Fibroblast of the aortic adventitia (primary cell): ENCODE measurements at regions not wholly inside any gene's neighbourhood (a gene's known extent, or its start where the extent isn't known, plus 50 kb on each side); places are given as distances from the start of the nearest gene placed in this dataset.

Source experiments
- DNase-seq: peaks from one replicate; pipeline ENCODE4 v3.0.0-alpha.2; 2010; ENCODE audit warnings: low read depth
- H3K4me3 ChIP-seq: 2 replicates; pipeline ENCODE4 v1.5.1; 2011; ENCODE audit warnings: low read depth, mild to moderate bottlenecking, control low read depth, low read length, moderate library complexity
- TF ChIP-seq, protein P1 (sequence below): IDR thresholded peaks from 2 replicates; pipeline ENCODE4 v1.5.1; 2011; ENCODE audit warnings: mild to moderate bottlenecking, low read length, control low read depth, inconsistent platforms; ENCODE audit not compliant: insufficient read depth

- DNase-seq = no peak
- TF ChIP-seq, protein P1, sequence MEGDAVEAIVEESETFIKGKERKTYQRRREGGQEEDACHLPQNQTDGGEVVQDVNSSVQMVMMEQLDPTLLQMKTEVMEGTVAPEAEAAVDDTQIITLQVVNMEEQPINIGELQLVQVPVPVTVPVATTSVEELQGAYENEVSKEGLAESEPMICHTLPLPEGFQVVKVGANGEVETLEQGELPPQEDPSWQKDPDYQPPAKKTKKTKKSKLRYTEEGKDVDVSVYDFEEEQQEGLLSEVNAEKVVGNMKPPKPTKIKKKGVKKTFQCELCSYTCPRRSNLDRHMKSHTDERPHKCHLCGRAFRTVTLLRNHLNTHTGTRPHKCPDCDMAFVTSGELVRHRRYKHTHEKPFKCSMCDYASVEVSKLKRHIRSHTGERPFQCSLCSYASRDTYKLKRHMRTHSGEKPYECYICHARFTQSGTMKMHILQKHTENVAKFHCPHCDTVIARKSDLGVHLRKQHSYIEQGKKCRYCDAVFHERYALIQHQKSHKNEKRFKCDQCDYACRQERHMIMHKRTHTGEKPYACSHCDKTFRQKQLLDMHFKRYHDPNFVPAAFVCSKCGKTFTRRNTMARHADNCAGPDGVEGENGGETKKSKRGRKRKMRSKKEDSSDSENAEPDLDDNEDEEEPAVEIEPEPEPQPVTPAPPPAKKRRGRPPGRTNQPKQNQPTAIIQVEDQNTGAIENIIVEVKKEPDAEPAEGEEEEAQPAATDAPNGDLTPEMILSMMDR = no peak
- H3K4me3 ChIP-seq = no peak overlapping the region
Observed at GRCh38 chrX:5122181-5122678, 1106.4 kb downstream of the NLGN4X start.

DNA sequence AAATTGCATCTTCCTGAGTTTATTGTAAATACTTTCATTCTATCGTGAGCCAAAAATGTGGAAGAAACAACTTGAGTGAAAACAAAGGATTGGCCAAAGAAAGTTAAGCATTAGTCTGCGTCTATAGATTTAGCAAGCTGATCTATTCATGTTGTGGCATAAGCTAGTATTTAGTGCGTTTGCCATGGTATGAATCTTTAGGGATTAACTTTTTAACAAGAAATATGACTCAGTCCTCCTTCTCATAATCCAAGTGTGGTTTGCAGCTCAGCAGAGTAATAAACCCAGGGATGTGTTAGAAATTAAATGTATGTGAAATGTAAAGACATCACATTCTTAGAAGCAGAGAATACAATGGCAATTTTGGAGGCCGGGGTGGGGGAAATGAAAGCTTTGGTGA lies 1110.9 kb downstream of the NLGN4X start:
- DNase-seq = no peak
- TF ChIP-seq, protein P1 = no peak
- no peak overlapping the region for H3K4me3 ChIP-seq

DNA sequence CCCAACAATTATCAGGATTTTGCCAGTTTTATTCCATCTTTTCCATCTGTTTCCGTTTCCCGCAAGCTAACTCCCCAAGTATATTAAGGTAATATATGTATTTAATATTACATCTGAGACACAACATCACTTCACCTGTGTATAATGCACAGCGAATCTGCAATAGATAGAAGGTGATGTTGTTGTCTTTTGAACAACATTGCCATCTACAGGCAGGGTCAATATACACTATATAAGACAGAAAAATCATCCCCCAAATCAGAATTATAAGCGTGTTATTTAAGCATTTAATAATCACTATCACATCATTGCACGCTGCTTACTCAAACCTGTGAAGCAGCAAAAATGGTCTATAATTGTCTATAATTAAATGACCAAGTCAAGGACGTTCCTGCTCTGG lies 1115.5 kb downstream of the NLGN4X start:
- no peak overlapping the region for H3K4me3 ChIP-seq
- TF ChIP-seq, protein P1 = no peak
- DNase-seq = no peak

GRCh38 chrX:5100004-5100403 lies 1128.7 kb downstream of the NLGN4X start:
- H3K4me3 ChIP-seq = no peak overlapping the region
- TF ChIP-seq, protein P1 = no peak
- DNase-seq = no peak

DNA sequence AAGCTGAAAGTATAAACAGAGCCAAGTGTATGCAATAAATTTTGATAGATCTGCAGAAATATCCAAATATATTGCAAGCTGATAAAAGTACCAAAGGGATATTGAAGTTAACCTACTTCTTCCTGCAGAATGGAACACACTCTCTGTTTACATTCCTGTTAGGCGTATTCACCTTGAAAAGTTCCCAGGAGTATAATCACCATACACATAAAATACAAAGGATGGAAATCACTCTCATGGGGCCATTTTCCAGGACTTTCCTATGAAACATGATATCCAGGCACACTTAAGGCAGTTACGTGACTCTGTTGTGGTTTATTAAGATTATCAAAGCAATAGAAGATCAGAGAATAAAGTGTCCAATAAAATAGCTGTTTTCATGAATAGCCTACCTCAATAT lies 1142.3 kb downstream of the NLGN4X start:
- H3K4me3 ChIP-seq = no peak overlapping the region
- DNase-seq = no peak
- TF ChIP-seq, protein P1 = no peak

DNA sequence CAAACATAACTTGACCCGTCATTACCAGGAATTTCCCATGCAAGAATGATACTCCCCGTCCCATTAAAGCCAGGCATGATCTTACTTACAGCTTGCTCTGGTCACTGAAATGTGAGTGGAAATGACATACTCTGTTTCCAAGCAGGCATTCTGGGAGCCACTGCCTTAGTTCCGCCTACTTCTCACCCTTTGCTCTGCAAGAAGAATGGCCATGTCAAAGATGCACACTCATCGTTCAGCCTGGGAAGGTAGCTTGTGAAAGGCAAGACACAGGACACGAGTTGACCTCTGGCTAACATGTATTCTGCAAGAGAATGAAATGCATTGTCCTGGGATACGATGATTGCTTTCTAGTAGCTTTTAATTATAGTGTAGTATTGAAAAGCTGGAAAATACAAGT lies 1144.4 kb downstream of the NLGN4X start:
- DNase-seq = no peak
- TF ChIP-seq, protein P1 = no peak
- no peak overlapping the region for H3K4me3 ChIP-seq

GRCh38 chrX:5082705-5083104 lies 1146.0 kb downstream of the NLGN4X start:
- no peak for DNase-seq
- H3K4me3 ChIP-seq = no peak overlapping the region
- TF ChIP-seq, protein P1 = no peak
